GM23248 (cell line): ENCODE measurements at regions not wholly inside any gene's neighbourhood (a gene's known extent, or its start where the extent isn't known, plus 50 kb on each side); places are given as distances from the start of the nearest gene placed in this dataset.

ENCODE experiments used
- EZH2 ChIP-seq: fragments of 200-600 bp; sonication (generic); IDR thresholded peaks from 2 replicates; pipeline ENCODE4 v1.6.1; 2018; ENCODE audit warnings: antibody characterized with exemption, mild to moderate bottlenecking; ENCODE audit not compliant: insufficient read depth, poor library complexity, severe bottlenecking
- EZH2phosphoT487 ChIP-seq: fragments of 200-600 bp; sonication (generic); IDR thresholded peaks from 2 replicates; pipeline ENCODE4 v1.6.1; 2018; ENCODE audit warnings: antibody characterized with exemption, moderate library complexity, mild to moderate bottlenecking, low read depth; ENCODE audit not compliant: insufficient read depth

DNA sequence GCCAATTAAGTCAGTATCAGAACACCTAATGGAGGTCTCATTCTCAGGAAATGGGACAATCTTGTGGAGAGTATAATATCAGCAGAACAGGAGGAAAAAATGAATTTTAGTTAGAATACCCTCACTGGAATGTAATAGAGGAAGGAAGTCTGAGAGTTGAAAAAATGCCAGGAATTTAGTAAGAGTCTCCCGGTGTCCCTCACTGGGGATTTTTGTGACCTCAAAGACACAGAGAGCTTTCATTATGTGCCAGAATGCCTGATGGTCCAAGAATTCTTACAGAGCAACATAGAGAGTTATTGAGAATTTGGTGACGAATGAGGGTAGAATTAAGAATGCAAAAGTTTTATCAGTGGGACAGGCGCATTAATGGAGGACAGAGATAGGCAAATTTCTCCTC is 443.5 kb upstream of the B3GALT2 start:
- no peak for TF ChIP-seq EZH2
- no peak for TF ChIP-seq EZH2phosphoT487
